Panc1 (cell line): ENCODE measurements at regions not wholly inside any gene's neighbourhood (a gene's known extent, or its start where the extent isn't known, plus 50 kb on each side); places are given as distances from the start of the nearest gene placed in this dataset.

Experiments
- ATAC-seq: fragments of 200-7000 bp; cut with Tn5 transposase; 2 replicates; pipeline ENCODE4 v1.9.1; 2020; ENCODE audit warnings: mild to moderate bottlenecking, moderate library complexity
- BruUV-seq: library from RNA; stranded (reverse); fragments of 400-500 nt; replicated peaks from 2 replicates; lab custom pipeline; 2021; lab: Mats Ljungman, UMichigan
- CTCF ChIA-PET: fragments of 300-600 bp; sonication (Branson Sonifier 250); formaldehyde crosslinking; loops from one replicate; lab custom pipeline; 2022; ENCODE audit warnings: antibody characterized with exemption; lab: Charles Lee
- POLR2A ChIA-PET: fragments of 300-600 bp; sonication (Branson Sonifier 250); formaldehyde crosslinking; loops from one replicate; lab custom pipeline; 2022; ENCODE audit warnings: antibody characterized with exemption; lab: Charles Lee
- DNase-seq: peaks from one replicate; pipeline ENCODE4 v3.0.0-alpha.2; 2010; ENCODE audit warnings: low read depth, low spot score
- H3K27ac ChIP-seq: 2 replicates; pipeline ENCODE4 v1.5.1; 2011; ENCODE audit warnings: mild to moderate bottlenecking, low read length, inconsistent platforms
- H3K27me3 ChIP-seq: fragments of 200-500 bp; sonication (Bioruptor generic); 2 replicates; pipeline ENCODE4 v1.6.0; 2014; ENCODE audit warnings: low read length, inconsistent platforms; ENCODE audit not compliant: control insufficient read depth, insufficient read depth
- H3K36me3 ChIP-seq: fragments of 200-500 bp; sonication (Bioruptor generic); 2 replicates; pipeline ENCODE4 v1.5.1; 2014; ENCODE audit warnings: inconsistent platforms, mild to moderate bottlenecking, low read length, moderate library complexity; ENCODE audit not compliant: control insufficient read depth, insufficient read depth
- H3K4me1 ChIP-seq: 2 replicates; pipeline ENCODE4 v1.5.1; 2011; ENCODE audit warnings: inconsistent platforms, mild to moderate bottlenecking, low read length, moderate library complexity; ENCODE audit not compliant: control insufficient read depth, insufficient read depth
- H3K4me3 ChIP-seq, 2 experiments: 2 replicates each; pipeline ENCODE4 v1.5.1; 2011 to 2012; ENCODE audit warnings: low read depth in 2 of 2, low read length in 2 of 2, mild to moderate bottlenecking in 2 of 2, inconsistent platforms in 1 of 2, moderate library complexity in 1 of 2
- H3K9me3 ChIP-seq: fragments of 200-500 bp; sonication (Bioruptor generic); 2 replicates; pipeline ENCODE4 v1.5.1; 2014; ENCODE audit warnings: low read depth, mild to moderate bottlenecking, inconsistent platforms, low read length, moderate library complexity; ENCODE audit not compliant: control insufficient read depth, insufficient read depth
- CTCF ChIP-seq: fragments of 450-650 bp; IDR thresholded peaks from 2 replicates; pipeline ENCODE4 v1.5.1; 2017; ENCODE audit warnings: mild to moderate bottlenecking
- POLR2AphosphoS5 ChIP-seq: IDR thresholded peaks from 2 replicates; pipeline ENCODE4 v1.6.1; 2012; ENCODE audit warnings: mild to moderate bottlenecking, low read depth, low read length, moderate library complexity
- REST ChIP-seq, 2 experiments: IDR thresholded peaks; 2 replicates each; pipeline ENCODE4 v1.6.1; 2011 to 2012; ENCODE audit warnings: low read depth in 2 of 2, control low read depth in 1 of 2, low read length in 1 of 2, mild to moderate bottlenecking in 1 of 2, moderate library complexity in 1 of 2; ENCODE audit not compliant: insufficient read depth in 1 of 2
- SIN3A ChIP-seq: IDR thresholded peaks from 2 replicates; pipeline ENCODE4 v1.6.1; 2012; ENCODE audit warnings: low read depth, mild to moderate bottlenecking, low read length, moderate library complexity, borderline replicate concordance; ENCODE audit not compliant: insufficient read depth
- TCF7L2 ChIP-seq: IDR thresholded peaks from 2 replicates; pipeline ENCODE4 v1.6.1; 2011; ENCODE audit warnings: mild to moderate bottlenecking, low read depth, low read length, inconsistent platforms
- in situ Hi-C: cut with HindIII; loops from 2 replicates; pipeline ENCODE4 v1.10.0; 2016; ENCODE audit warnings: low sequenced_read_pairs, low pct_unique_long_range_greater_than_20kb
- intact Hi-C: fragments of 100-400 bp; cut with micrococcal nuclease; formaldehyde crosslinking; loops from one replicate; pipeline ENCODE4 v1.10.0; 2022; ENCODE audit not compliant: unreplicated experiment

GRCh38 chr22:26740253-26740652, 82.9 kb downstream of the MIAT start:
- no peaks in the 10 kb centered on the region for H3K36me3 ChIP-seq
- ATAC-seq (no peak), DNase-seq (no peak)
- no peaks in the 10 kb centered on the region for H3K9me3 ChIP-seq
- H3K4me1 ChIP-seq = no peaks in the 10 kb centered on the region
- H3K27me3 ChIP-seq = no peaks in the 10 kb centered on the region
- no peak overlapping the region for H3K27ac ChIP-seq
- intact Hi-C loops = no loop called here
- in situ Hi-C loops = no loop called here
- no peak overlapping the region for H3K4me3 ChIP-seq
- TF ChIP-seq REST (IDR thresholded peaks at IDR 0.05; ENCODE audit: insufficient read depth in 1 of 2, low read depth in 2 of 2, low read length in 1 of 2) (no peak), CTCF (no peak), SIN3A (no peak), POLR2AphosphoS5 (no peak), TCF7L2 (no peak)
- BruUV-seq = no TSS peak
- ChIA-PET CTCF (no interaction called here), POLR2A (no interaction called here)

GRCh38 chr22:26743149-26743548, 85.8 kb downstream of the MIAT start:
- DNase-seq (no peak), ATAC-seq (no peak)
- Histone ChIP-seq H3K27me3 (no peaks in the 10 kb centered on the region), H3K4me3 (no peak overlapping the region), H3K36me3 (no peaks in the 10 kb centered on the region), H3K4me1 (no peaks in the 10 kb centered on the region), H3K9me3 (no peaks in the 10 kb centered on the region), H3K27ac (no peak overlapping the region)
- CTCF ChIA-PET = no interaction called here
- intact Hi-C loops (no loop called here), in situ Hi-C loops (no loop called here)
- POLR2A ChIA-PET = no interaction called here
- BruUV-seq = no TSS peak
- no peak for TF ChIP-seq SIN3A
- TF ChIP-seq REST (IDR thresholded peaks at IDR 0.05; ENCODE audit: insufficient read depth in 1 of 2, low read depth in 2 of 2, low read length in 1 of 2) = no peak
- TF ChIP-seq TCF7L2 = no peak
- TF ChIP-seq POLR2AphosphoS5 = no peak
- TF ChIP-seq CTCF = no peak
